ENCODE measurements at regions not wholly inside any gene's neighbourhood (a gene's known extent, or its start where the extent isn't known, plus 50 kb on each side); places are given as distances from the start of the nearest gene placed in this dataset.

DNA sequence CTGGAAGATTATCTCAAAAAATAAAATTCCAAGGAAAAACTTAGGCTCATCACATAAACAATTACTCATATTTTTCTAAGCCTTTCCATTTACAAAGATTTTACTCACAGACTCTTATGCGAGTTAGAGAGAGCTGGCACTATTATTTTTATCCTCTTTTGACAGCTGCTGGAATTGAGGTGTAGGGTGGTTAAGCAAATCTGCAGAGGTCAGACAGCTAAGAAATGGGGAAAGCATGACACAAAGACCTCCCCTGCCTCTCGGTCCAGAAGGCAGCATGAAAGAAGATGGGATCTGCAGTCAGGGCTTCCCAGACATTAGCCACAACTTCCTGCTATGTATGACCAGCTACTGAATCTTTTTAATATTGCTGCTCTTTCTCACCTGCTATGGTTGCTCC, 89.9 kb upstream of the CPEB2 start:
- intact Hi-C loops (cut with DNase I) = no loop called here
- WGBS, 3 donors = 58 to 81% (median 66%) methylated on average over 2 of the region's 2 CpGs
- no peak for DNase-seq
- TF ChIP-seq CTCF (IDR thresholded peaks at IDR 0.05) = no peak
- H3K4me3 ChIP-seq = no peak overlapping the region
- no peak for ATAC-seq
- no peaks in the 10 kb centered on the region for H3K27me3 ChIP-seq (ENCODE audit: insufficient read depth in 3 of 3, low read length in 2 of 3)
- H3K27ac ChIP-seq = no peak overlapping the region
- no peaks in the 10 kb centered on the region for H3K9me3 ChIP-seq
- H3K4me1 ChIP-seq = no peaks in the 10 kb centered on the region
- H3K36me3 ChIP-seq (ENCODE audit: insufficient read depth in 1 of 2, low read depth in 1 of 2) = no peaks in the 10 kb centered on the region

DNA sequence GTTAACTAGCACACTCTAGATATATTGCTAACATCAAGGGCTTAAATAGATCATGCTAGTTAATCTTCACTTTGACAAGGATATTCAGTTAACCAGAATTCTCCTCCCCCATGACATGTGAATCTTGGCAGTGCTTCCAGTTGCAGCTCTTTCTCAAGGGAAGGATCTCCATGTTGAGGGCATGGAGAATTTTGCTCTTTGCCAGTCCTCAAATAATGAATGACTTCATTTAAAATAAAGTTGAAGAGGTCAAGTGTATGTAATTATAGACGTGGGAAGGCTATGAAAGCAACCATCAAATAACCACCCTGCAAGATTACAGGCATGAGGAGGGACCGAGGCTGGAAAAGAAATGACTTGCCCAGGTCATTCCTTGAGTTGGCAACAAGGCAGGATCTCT, 87.3 kb upstream of the CPEB2 start:
- Histone ChIP-seq H3K9me3 (no peaks in the 10 kb centered on the region), H3K27ac (no peak overlapping the region)
- intact Hi-C loops (cut with DNase I) = loop anchor here in 1 of 2 donors (5.0 kb wide), 1 partner anchor 78 kb away; no protein-coding TSS in a partner anchor

GRCh38 chr4:14916554-14917297, 85.6 kb upstream of the CPEB2 start:
- Histone ChIP-seq H3K27ac (no peak overlapping the region), H3K9me3 (no peaks in the 10 kb centered on the region), H3K4me3 (no peak overlapping the region), H3K4me1 (no peaks in the 10 kb centered on the region), H3K27me3 (ENCODE audit: insufficient read depth in 3 of 3, low read length in 2 of 3) (no peaks in the 10 kb centered on the region), H3K36me3 (ENCODE audit: insufficient read depth in 1 of 2, low read depth in 1 of 2) (no peaks in the 10 kb centered on the region)
- no peak for TF ChIP-seq CTCF (IDR thresholded peaks at IDR 0.05)
- peak in 1 of 4 donors; percentile 36 for ATAC-seq
- intact Hi-C loops (cut with DNase I) = loop anchor here in 1 of 2 donors (5.0 kb wide), 1 partner anchor 79 kb away; no protein-coding TSS in a partner anchor
- WGBS, 3 donors = 43 to 51% (median 44%) methylated on average over 7 of the region's 7 CpGs
- DNase-seq = no peak

More for the DNA sequence above, 87.3 kb upstream of the CPEB2 start:
- Histone ChIP-seq H3K36me3 (ENCODE audit: insufficient read depth in 1 of 2, low read depth in 1 of 2) (no peaks in the 10 kb centered on the region), H3K27me3 (ENCODE audit: insufficient read depth in 3 of 3, low read length in 2 of 3) (no peaks in the 10 kb centered on the region), H3K4me1 (no peaks in the 10 kb centered on the region), H3K4me3 (no peak overlapping the region)
- ATAC-seq (no peak), DNase-seq (no peak)
- no peak for TF ChIP-seq CTCF (IDR thresholded peaks at IDR 0.05)
- WGBS, 3 donors = 43 to 67% (median 60%) methylated on average over 2 of the region's 2 CpGs

DNA sequence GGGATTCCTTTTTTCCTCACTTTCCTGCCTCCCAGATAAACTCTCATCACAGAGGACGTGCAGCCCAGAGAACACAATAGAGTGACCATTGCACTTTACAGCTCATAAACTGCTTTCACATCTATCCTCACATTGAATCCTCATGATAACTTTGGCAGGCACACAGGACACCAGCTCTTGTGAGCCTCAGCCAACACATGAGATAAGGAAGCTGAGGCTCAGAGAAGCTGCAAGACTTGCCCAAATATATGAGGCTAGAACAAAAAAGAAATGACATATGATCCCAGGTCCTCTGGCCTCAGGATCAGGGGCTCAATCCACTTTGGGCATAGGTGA, 85.0 kb upstream of the CPEB2 start:
- 29 to 39% (median 30%) methylated on average over 1 of the region's 1 CpG for WGBS, 3 donors
- Histone ChIP-seq H3K27ac (no peak overlapping the region), H3K4me3 (no peak overlapping the region), H3K36me3 (ENCODE audit: insufficient read depth in 1 of 2, low read depth in 1 of 2) (no peaks in the 10 kb centered on the region), H3K27me3 (ENCODE audit: insufficient read depth in 3 of 3, low read length in 2 of 3) (no peaks in the 10 kb centered on the region), H3K9me3 (no peaks in the 10 kb centered on the region), H3K4me1 (no peaks in the 10 kb centered on the region)
- DNase-seq (no peak), ATAC-seq (no peak)
- intact Hi-C loops (cut with DNase I) = loop anchor here in 1 of 2 donors (5.0 kb wide), 1 partner anchor 80 kb away; no protein-coding TSS in a partner anchor
- no peak for TF ChIP-seq CTCF (IDR thresholded peaks at IDR 0.05)

DNA sequence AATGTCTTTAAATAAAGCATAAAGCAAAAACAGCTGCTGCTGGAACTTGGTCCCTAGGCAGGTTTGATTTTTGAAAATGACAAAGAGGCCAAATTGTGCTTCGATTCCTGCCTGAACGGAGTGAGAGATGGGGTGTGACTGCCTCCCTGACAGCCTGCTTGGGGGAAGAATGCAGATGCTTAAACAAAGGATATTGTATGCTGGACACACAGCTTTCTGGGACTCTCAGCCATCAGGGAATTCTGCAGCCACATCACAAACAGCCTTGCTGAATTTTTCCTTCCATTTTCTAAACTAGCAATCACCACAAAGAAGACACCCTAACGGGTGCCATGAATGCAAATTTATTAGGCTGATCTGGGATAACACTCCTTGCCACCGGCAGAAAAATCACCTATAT, 83.9 kb upstream of the CPEB2 start:
- Histone ChIP-seq H3K4me1 (no peaks in the 10 kb centered on the region), H3K27ac (no peak overlapping the region), H3K27me3 (ENCODE audit: insufficient read depth in 3 of 3, low read length in 2 of 3) (no peaks in the 10 kb centered on the region), H3K9me3 (no peaks in the 10 kb centered on the region), H3K4me3 (no peak overlapping the region), H3K36me3 (ENCODE audit: insufficient read depth in 1 of 2, low read depth in 1 of 2) (no peaks in the 10 kb centered on the region)
- TF ChIP-seq CTCF (IDR thresholded peaks at IDR 0.05) = no peak
- intact Hi-C loops (cut with DNase I) = loop anchor here in 1 of 2 donors (5.0 kb wide), 1 partner anchor 81 kb away; no protein-coding TSS in a partner anchor
- no peak for ATAC-seq
- 40 to 56% (median 52%) methylated on average over 4 of the region's 4 CpGs for WGBS, 3 donors
- DNase-seq = no peak
